RWPE2 (cell line): ENCODE measurements at regions not wholly inside any gene's neighbourhood (a gene's known extent, or its start where the extent isn't known, plus 50 kb on each side); places are given as distances from the start of the nearest gene placed in this dataset.

Experiments used
- ATAC-seq: fragments of 200-7000 bp; cut with Tn5 transposase; 3 replicates; pipeline ENCODE4 v1.9.1; 2021; ENCODE audit warnings: low read depth
- DNase-seq: peaks from one replicate; pipeline ENCODE4 v3.0.0-alpha.2; 2020; ENCODE audit warnings: low spot score
- H3K27ac ChIP-seq: fragments of 450-650 bp; 2 replicates; pipeline ENCODE4 v1.5.1; 2017; ENCODE audit warnings: mild to moderate bottlenecking; ENCODE audit not compliant: poor library complexity, severe bottlenecking
- H3K27me3 ChIP-seq: fragments of 250-450 bp; sonication (Bioruptor Pico); 2 replicates; pipeline ENCODE4 v1.5.1; 2021; ENCODE audit warnings: mild to moderate bottlenecking, moderate library complexity; ENCODE audit not compliant: insufficient read depth, poor library complexity, severe bottlenecking
- H3K36me3 ChIP-seq: fragments of 250-450 bp; sonication (Bioruptor Pico); 2 replicates; pipeline ENCODE4 v1.5.1; 2020; ENCODE audit warnings: low read depth, mild to moderate bottlenecking, moderate library complexity
- H3K4me1 ChIP-seq: fragments of 250-450 bp; sonication (Bioruptor Pico); 2 replicates; pipeline ENCODE4 v1.5.1; 2021; ENCODE audit warnings: mild to moderate bottlenecking, moderate library complexity; ENCODE audit not compliant: insufficient read depth, poor library complexity, severe bottlenecking
- H3K4me3 ChIP-seq: fragments of 250-450 bp; sonication (Bioruptor Pico); 2 replicates; pipeline ENCODE4 v1.5.1; 2021; ENCODE audit warnings: mild to moderate bottlenecking, moderate library complexity; ENCODE audit not compliant: severe bottlenecking
- H3K9me3 ChIP-seq: fragments of 250-450 bp; sonication (Bioruptor Pico); 2 replicates; pipeline ENCODE4 v1.5.1; 2021; ENCODE audit warnings: mild to moderate bottlenecking, moderate library complexity; ENCODE audit not compliant: severe bottlenecking
- CTCF ChIP-seq: fragments of 450-650 bp; IDR thresholded peaks from one replicate; pipeline ENCODE4 v1.5.1; 2017; ENCODE audit warnings: mild to moderate bottlenecking, moderate library complexity; ENCODE audit not compliant: poor library complexity, severe bottlenecking

GRCh38 chr11:26045082-26045481, 286.8 kb upstream of the ANO3 start:
- Histone ChIP-seq H3K4me3 (no peak overlapping the region), H3K27me3 (no peaks in the 10 kb centered on the region), H3K4me1 (no peaks in the 10 kb centered on the region), H3K36me3 (no peaks in the 10 kb centered on the region), H3K9me3 (no peaks in the 10 kb centered on the region), H3K27ac (no peak overlapping the region)
- ATAC-seq: peak; percentile 64; the same call in 2 of the 3 replicates
- no peak for TF ChIP-seq CTCF
- DNase-seq: no peak

GRCh38 chr11:26048271-26048670, 283.7 kb upstream of the ANO3 start:
- TF ChIP-seq CTCF: no peak
- Histone ChIP-seq H3K27me3 (no peaks in the 10 kb centered on the region), H3K27ac (no peak overlapping the region), H3K36me3 (no peaks in the 10 kb centered on the region), H3K4me3 (no peak overlapping the region), H3K4me1 (no peaks in the 10 kb centered on the region), H3K9me3 (no peaks in the 10 kb centered on the region)
- no peak for ATAC-seq
- DNase-seq: no peak

GRCh38 chr11:26053966-26054365, 278.0 kb upstream of the ANO3 start:
- H3K4me1 ChIP-seq: no peaks in the 10 kb centered on the region

GRCh38 chr11:26062660-26063059, 269.3 kb upstream of the ANO3 start:
- DNase-seq (no peak), ATAC-seq (no peak)
- Histone ChIP-seq H3K27ac (no peak overlapping the region), H3K9me3 (no peaks in the 10 kb centered on the region), H3K4me1 (no peaks in the 10 kb centered on the region), H3K27me3 (no peaks in the 10 kb centered on the region), H3K4me3 (no peak overlapping the region), H3K36me3 (no peaks in the 10 kb centered on the region)
- no peak for TF ChIP-seq CTCF

More at GRCh38 chr11:26053966-26054365, 278.0 kb upstream of the ANO3 start:
- Histone ChIP-seq H3K4me3 (no peak overlapping the region), H3K36me3 (no peaks in the 10 kb centered on the region), H3K27ac (no peak overlapping the region), H3K27me3 (no peaks in the 10 kb centered on the region), H3K9me3 (no peaks in the 10 kb centered on the region)
- no peak for TF ChIP-seq CTCF
- DNase-seq (no peak), ATAC-seq (no peak)

- Histone ChIP-seq H3K4me1 (no peaks in the 10 kb centered on the region), H3K4me3 (no peak overlapping the region), H3K27ac (no peak overlapping the region), H3K36me3 (no peaks in the 10 kb centered on the region), H3K9me3 (no peaks in the 10 kb centered on the region), H3K27me3 (no peaks in the 10 kb centered on the region)
- ATAC-seq (no peak), DNase-seq (no peak)
- TF ChIP-seq CTCF: no peak
Measured at GRCh38 chr11:26063915-26064314, 268.0 kb upstream of the ANO3 start.
